Endothelial cell of umbilical vein (primary cell): ENCODE measurements at regions not wholly inside any gene's neighbourhood (a gene's known extent, or its start where the extent isn't known, plus 50 kb on each side); places are given as distances from the start of the nearest gene placed in this dataset.
A peak's percentile ranks its signal among the peaks of the same experiment; 100 is the strongest.

Source experiments
- BruUV-seq: library from RNA; stranded (reverse); fragments of 400-500 nt; replicated peaks from 2 replicates; lab custom pipeline; 2021; lab: Mats Ljungman, UMichigan
- CTCF ChIA-PET: fragments of 300-600, 350-600 bp; sonication (Branson Sonifier 250); formaldehyde crosslinking; loops from one replicate; lab custom pipeline; 2021; ENCODE audit warnings: antibody characterized with exemption, inconsistent platforms; lab: Charles Lee
- POLR2A ChIA-PET: fragments of 300-600, 350-600 bp; sonication (Branson Sonifier 250); formaldehyde crosslinking; loops from one replicate; lab custom pipeline; 2021; ENCODE audit warnings: antibody characterized with exemption, inconsistent platforms; lab: Charles Lee
- DNase-seq: peaks from one replicate; pipeline ENCODE4 v3.0.0-alpha.2; 2011; ENCODE audit warnings: low read depth, low spot score
- FAIRE-seq: peaks from 2 replicates; lab custom pipeline; 2011; peaks lifted over from hg19 to GRCh38; lab: Jason Lieb, UNC
- H2AFZ ChIP-seq: 2 replicates; pipeline ENCODE4 v1.6.0; 2012; ENCODE audit warnings: low read depth, low read length, control low read depth, inconsistent platforms
- H3K27ac ChIP-seq: 2 replicates; pipeline ENCODE4 v1.5.1; 2011; ENCODE audit warnings: low read depth, mild to moderate bottlenecking, control low read depth, low read length, moderate library complexity; ENCODE audit not compliant: insufficient read depth
- H3K27me3 ChIP-seq, 2 experiments: 2 replicates each; pipeline versions ENCODE4 v1.6.0 to v1.6.1; 2011; ENCODE audit warnings: low read length in 2 of 2, mixed read lengths in 1 of 2; ENCODE audit not compliant: control insufficient read depth in 2 of 2, insufficient read depth in 2 of 2
- H3K36me3 ChIP-seq, 2 experiments: 2 replicates in 1 of 2; 3 replicates in 1 of 2; pipeline ENCODE4 v1.5.1; 2011; ENCODE audit warnings: low read length in 2 of 2, mild to moderate bottlenecking in 1 of 2, moderate library complexity in 1 of 2; ENCODE audit not compliant: control insufficient read depth in 2 of 2, insufficient read depth in 2 of 2; ENCODE audit errors: extremely low read depth in 1 of 2
- H3K4me1 ChIP-seq: 3 replicates; pipeline ENCODE4 v1.5.1; 2011; ENCODE audit warnings: mild to moderate bottlenecking, low read length; ENCODE audit not compliant: control insufficient read depth, insufficient read depth; ENCODE audit errors: extremely low read depth
- H3K4me2 ChIP-seq: 2 replicates; pipeline ENCODE4 v1.6.1; 2011; ENCODE audit warnings: low read length, control low read depth, mixed read lengths; ENCODE audit not compliant: insufficient read depth
- H3K4me3 ChIP-seq, 3 experiments: fragments of 200-600 bp in 1 of 3; sonication (generic), shearing (Covaris generic) in 1 of 3; replicated peaks in 1 of 3; 2 replicates each; pipeline ENCODE4 v1.5.1; 2011 to 2016; ENCODE audit warnings: control low read depth in 3 of 3, low read length in 3 of 3, mild to moderate bottlenecking in 2 of 3, inconsistent platforms in 1 of 3, low read depth in 1 of 3, moderate library complexity in 1 of 3; ENCODE audit not compliant: insufficient read depth in 1 of 3
- H3K79me2 ChIP-seq: 2 replicates; pipeline ENCODE4 v1.6.0; 2012; ENCODE audit warnings: low read length, inconsistent platforms; ENCODE audit not compliant: control insufficient read depth, insufficient read depth
- H3K9ac ChIP-seq: replicated peaks from 2 replicates; pipeline ENCODE3; 2011; ENCODE audit warnings: low read length, control low read depth; ENCODE audit not compliant: insufficient read depth; ENCODE audit errors: extremely low read depth
- H3K9me1 ChIP-seq: replicated peaks from 3 replicates; pipeline ENCODE4 v1.6.0; 2011; ENCODE audit warnings: mild to moderate bottlenecking, low read length; ENCODE audit not compliant: control insufficient read depth, insufficient read depth; ENCODE audit errors: extremely low read depth
- H3K9me3 ChIP-seq: replicated peaks from 2 replicates; pipeline ENCODE4 v1.5.1; 2012; ENCODE audit warnings: low read length, inconsistent platforms; ENCODE audit not compliant: control insufficient read depth, insufficient read depth
- H4K20me1 ChIP-seq: replicated peaks from 2 replicates; pipeline ENCODE3; 2011; ENCODE audit warnings: mild to moderate bottlenecking, low read length; ENCODE audit not compliant: control insufficient read depth, insufficient read depth; ENCODE audit errors: extremely low read depth
- CTCF ChIP-seq, 2 donors: IDR thresholded peaks; 1 replicate in 1 of 2; 2 replicates in 1 of 2; pipeline ENCODE4 v1.5.1; 2011; ENCODE audit warnings: low read length in 2 of 2, mild to moderate bottlenecking in 2 of 2, moderate library complexity in 2 of 2, control low read depth in 1 of 2, inconsistent platforms in 1 of 2, low read depth in 1 of 2; ENCODE audit not compliant: insufficient read depth in 1 of 2; ENCODE audit errors: extremely low read depth in 1 of 2
- EZH2 ChIP-seq: IDR thresholded peaks from 2 replicates; pipeline ENCODE4 v1.6.1; 2012; ENCODE audit warnings: borderline replicate concordance, low read depth, mild to moderate bottlenecking, moderate library complexity, low read length, inconsistent platforms; ENCODE audit not compliant: severe bottlenecking
- FOS ChIP-seq: IDR thresholded peaks from 2 replicates; pipeline ENCODE4 v1.6.1; 2011; ENCODE audit warnings: mild to moderate bottlenecking, low read length, moderate library complexity, borderline replicate concordance; ENCODE audit not compliant: insufficient read depth
- GATA2 ChIP-seq: IDR thresholded peaks from 2 replicates; pipeline ENCODE4 v1.7.0; 2011; ENCODE audit warnings: low read depth, mild to moderate bottlenecking, moderate library complexity, mixed read lengths, low read length; ENCODE audit not compliant: insufficient read length, insufficient read depth
- JUN ChIP-seq: IDR thresholded peaks from 2 replicates; pipeline ENCODE4 v1.6.1; 2011; ENCODE audit warnings: borderline replicate concordance, low read depth; ENCODE audit not compliant: insufficient read length, insufficient read depth
- MAX ChIP-seq: IDR thresholded peaks from 2 replicates; pipeline ENCODE4 v1.6.1; 2011; ENCODE audit not compliant: insufficient read depth, insufficient read length
- MYC ChIP-seq: IDR thresholded peaks from one replicate; pipeline ENCODE4 v1.6.1; 2011; ENCODE audit warnings: mild to moderate bottlenecking, low read depth, low read length
- POLR2A ChIP-seq: IDR thresholded peaks from 2 replicates; pipeline ENCODE4 v1.6.1; 2012; ENCODE audit warnings: low read depth, mild to moderate bottlenecking, control low read depth, low read length
- POLR2AphosphoS5 ChIP-seq: IDR thresholded peaks from 2 replicates; pipeline ENCODE4 v1.6.1; 2012; ENCODE audit warnings: low read depth, mild to moderate bottlenecking, control low read depth, low read length, moderate library complexity; ENCODE audit not compliant: insufficient read depth
- dilution Hi-C: fragments of 300-500 bp; cut with MboI; formaldehyde crosslinking; loops from one replicate; pipeline ENCODE4 v1.15.0; 2019; ENCODE audit warnings: low sequenced_read_pairs; ENCODE audit not compliant: extremely low pct_ligation_motif_present
- intact Hi-C: fragments of 100-400 bp; cut with micrococcal nuclease; formaldehyde crosslinking; loops from one replicate; pipeline ENCODE4 v1.10.0; 2022

GRCh38 chr5:96537386-96537785, 104.3 kb upstream of the PCSK1 start:
- H3K36me3 ChIP-seq, result no peaks in the 10 kb centered on the region
- dilution Hi-C loops, result no loop called here
- H3K4me1 ChIP-seq, result peaks cover 37% of the 10 kb centered on the region
- peak; percentile 97 for TF ChIP-seq JUN
- no peak for TF ChIP-seq EZH2
- TF ChIP-seq CTCF (IDR thresholded peaks at IDR 0.05; ENCODE audit: extremely low read depth in 1 of 2, insufficient read depth in 1 of 2, low read depth in 1 of 2, low read length in 2 of 2), result no peak
- peak; percentile 90 for TF ChIP-seq FOS
- peak; percentile 55 for TF ChIP-seq POLR2AphosphoS5
- peak; percentile 90 for TF ChIP-seq GATA2
- TF ChIP-seq POLR2A, result peak; percentile 37
- TF ChIP-seq MAX, result no peak
- TF ChIP-seq MYC, result no peak
- H3K27ac ChIP-seq, result peak overlapping the region; percentile 100
- H2AFZ ChIP-seq, result peak overlapping the region; percentile 88
- H3K9ac ChIP-seq, result peak overlapping the region; percentile 79
- no peak overlapping the region for H3K4me3 ChIP-seq
- no peaks in the 10 kb centered on the region for H3K79me2 ChIP-seq
- no TSS peak for BruUV-seq
- no peaks in the 10 kb centered on the region for H3K27me3 ChIP-seq
- peak; percentile 85 for FAIRE-seq
- POLR2A ChIA-PET, result no interaction called here
- H4K20me1 ChIP-seq, result no peaks in the 10 kb centered on the region
- H3K4me2 ChIP-seq, result peak overlapping the region; percentile 94
- intact Hi-C loops, result loop anchor here (1.0 kb wide), 5 partner anchors 8 to 64 kb away; no protein-coding TSS in a partner anchor
- CTCF ChIA-PET, result interaction anchor here (1.3 to 1.5 kb wide), 3 partner anchors 14 to 103 kb away, joined by 3 to 9 read pairs (median 4); no protein-coding TSS in a partner anchor
- no peaks in the 10 kb centered on the region for H3K9me1 ChIP-seq
- H3K9me3 ChIP-seq, result no peaks in the 10 kb centered on the region
- peak; percentile 87 for DNase-seq
